IMR-90 (cell line): ENCODE measurements at regions not wholly inside any gene's neighbourhood (a gene's known extent, or its start where the extent isn't known, plus 50 kb on each side); places are given as distances from the start of the nearest gene placed in this dataset.
A peak's percentile ranks its signal among the peaks of the same experiment; 100 is the strongest.

Source experiments
- ATAC-seq: fragments of 200-7000 bp; cut with Tn5 transposase; 2 replicates; pipeline ENCODE4 v1.9.1; 2020; ENCODE audit warnings: low read depth, mild to moderate bottlenecking, moderate library complexity
- BruUV-seq: library from RNA; stranded (reverse); fragments of 400-500 nt; replicated peaks from 2 replicates; lab custom pipeline; 2021; lab: Mats Ljungman, UMichigan
- CTCF ChIA-PET: fragments of 300-600 bp; formaldehyde crosslinking; extraction: SDS; loops from one replicate; lab custom pipeline; 2021; ENCODE audit warnings: antibody characterized with exemption; lab: Yijun Ruan, JAX
- POLR2A ChIA-PET: fragments of 300-600 bp; sonication (Branson Sonifier 250); formaldehyde crosslinking; loops from one replicate; lab custom pipeline; 2022; ENCODE audit warnings: antibody characterized with exemption; ENCODE audit not compliant: unreplicated experiment; lab: Charles Lee
- DNase-seq: peaks from one replicate; pipeline ENCODE4 v3.0.0; 2013
- H2AFZ ChIP-seq: replicated peaks from 2 replicates; pipeline ENCODE3; 2013; ENCODE audit warnings: low read length, mild to moderate bottlenecking; ENCODE audit not compliant: poor library complexity
- H2AK5ac ChIP-seq: 2 replicates; pipeline ENCODE4 v1.6.1; 2013; ENCODE audit warnings: low read depth, low read length, inconsistent platforms
- H2AK9ac ChIP-seq: replicated peaks from 2 replicates; pipeline ENCODE3; 2013; ENCODE audit warnings: mild to moderate bottlenecking, low read depth, low read length, moderate library complexity; ENCODE audit not compliant: poor library complexity
- H2BK120ac ChIP-seq: 2 replicates; pipeline ENCODE4 v1.6.1; 2013; ENCODE audit warnings: low read depth, low read length, inconsistent platforms
- H2BK15ac ChIP-seq: 3 replicates; pipeline ENCODE4 v1.6.1; 2013; ENCODE audit warnings: low read depth, low read length, inconsistent platforms
- H2BK20ac ChIP-seq: 2 replicates; pipeline ENCODE4 v1.6.1; 2013; ENCODE audit warnings: low read depth, mild to moderate bottlenecking, inconsistent platforms, low read length, moderate library complexity
- H2BK5ac ChIP-seq: 2 replicates; pipeline ENCODE4 v1.6.1; 2013; ENCODE audit warnings: mild to moderate bottlenecking, low read depth, low read length, inconsistent platforms; ENCODE audit not compliant: poor library complexity, severe bottlenecking
- H3K14ac ChIP-seq: replicated peaks from 2 replicates; pipeline ENCODE4 v1.6.1; 2013; ENCODE audit warnings: low read depth, low read length, inconsistent platforms
- H3K18ac ChIP-seq: 2 replicates; pipeline ENCODE4 v1.6.1; 2013; ENCODE audit warnings: low read depth, low read length, control low read depth
- H3K23ac ChIP-seq: 2 replicates; pipeline ENCODE4 v1.6.1; 2013; ENCODE audit warnings: low read depth, low read length, inconsistent platforms
- H3K27ac ChIP-seq: 2 replicates; pipeline ENCODE4 v1.5.1; 2013; ENCODE audit warnings: mild to moderate bottlenecking, control low read depth, low read length; ENCODE audit not compliant: insufficient read depth
- H3K27me3 ChIP-seq: 2 replicates; pipeline ENCODE4 v1.6.1; 2013; ENCODE audit warnings: low read length; ENCODE audit not compliant: control insufficient read depth, insufficient read depth
- H3K36me3 ChIP-seq: 2 replicates; pipeline ENCODE4 v1.6.1; 2013; ENCODE audit warnings: low read length, mixed read lengths; ENCODE audit not compliant: control insufficient read depth, insufficient read depth
- H3K4ac ChIP-seq: 2 replicates; pipeline ENCODE4 v1.6.1; 2013; ENCODE audit warnings: low read depth, low read length, inconsistent platforms
- H3K4me1 ChIP-seq: 2 replicates; pipeline ENCODE4 v1.6.1; 2013; ENCODE audit warnings: low read length, mixed read lengths; ENCODE audit not compliant: control insufficient read depth, insufficient read depth
- H3K4me2 ChIP-seq: 2 replicates; pipeline ENCODE4 v1.6.1; 2013; ENCODE audit warnings: low read depth, mild to moderate bottlenecking, control low read depth, low read length, moderate library complexity
- H3K4me3 ChIP-seq: 2 replicates; pipeline ENCODE4 v1.5.1; 2013; ENCODE audit warnings: low read depth, mild to moderate bottlenecking, control low read depth, low read length, moderate library complexity; ENCODE audit not compliant: insufficient read depth
- H3K56ac ChIP-seq: 2 replicates; pipeline ENCODE4 v1.6.1; 2013; ENCODE audit warnings: low read length, inconsistent platforms; ENCODE audit not compliant: insufficient read depth; ENCODE audit errors: extremely low read depth
- H3K79me1 ChIP-seq, 2 experiments: 2 replicates each; pipeline ENCODE4 v1.6.1; 2013; ENCODE audit warnings: low read length in 2 of 2, inconsistent platforms in 1 of 2, low read depth in 1 of 2
- H3K9ac ChIP-seq: 2 replicates; pipeline ENCODE4 v1.6.1; 2013; ENCODE audit warnings: low read depth, low read length, control low read depth
- H3K9me1 ChIP-seq: 2 replicates; pipeline ENCODE4 v1.6.1; 2013; ENCODE audit warnings: low read length, inconsistent platforms; ENCODE audit not compliant: insufficient read depth
- H3K9me3 ChIP-seq: 2 replicates; pipeline ENCODE4 v1.6.1; 2013; ENCODE audit warnings: low read length; ENCODE audit not compliant: control insufficient read depth, insufficient read depth
- H4K20me1 ChIP-seq: 2 replicates; pipeline ENCODE4 v1.6.1; 2013; ENCODE audit warnings: low read length, inconsistent platforms; ENCODE audit not compliant: insufficient read depth
- H4K5ac ChIP-seq: 2 replicates; pipeline ENCODE4 v1.6.1; 2013; ENCODE audit warnings: mild to moderate bottlenecking, low read depth, low read length, control low read depth
- H4K8ac ChIP-seq, 2 experiments: 2 replicates each; pipeline ENCODE4 v1.6.1; 2013; ENCODE audit warnings: low read depth in 2 of 2, low read length in 2 of 2, control low read depth in 1 of 2, inconsistent platforms in 1 of 2
- H4K91ac ChIP-seq: 2 replicates; pipeline ENCODE4 v1.6.1; 2013; ENCODE audit warnings: low read depth, low read length, inconsistent platforms; ENCODE audit not compliant: insufficient read depth
- CEBPB ChIP-seq: IDR thresholded peaks from 2 replicates; pipeline ENCODE4 v1.6.1; 2012; ENCODE audit warnings: low read depth, low read length, improper control_type of control experiment
- CHD1 ChIP-seq: IDR thresholded peaks from 2 replicates; pipeline ENCODE4 v1.6.1; 2012; ENCODE audit warnings: low read depth, low read length, improper control_type of control experiment
- CTCF ChIP-seq: conservative IDR thresholded peaks from 2 replicates; pipeline ENCODE4 v1.5.1; 2012; ENCODE audit warnings: mild to moderate bottlenecking, low read depth, low read length, improper control_type of control experiment
- MAFK ChIP-seq: IDR thresholded peaks from 2 replicates; pipeline ENCODE4 v1.6.1; 2012; ENCODE audit warnings: low read depth, low read length, improper control_type of control experiment
- MXI1 ChIP-seq: IDR thresholded peaks from 2 replicates; pipeline ENCODE4 v1.6.1; 2012; ENCODE audit warnings: low read depth, mild to moderate bottlenecking, low read length, moderate library complexity, borderline replicate concordance
- NFE2L2 ChIP-seq: fragments of 150-350 bp; IDR thresholded peaks from 2 replicates; pipeline ENCODE4 v1.6.1; 2016; ENCODE audit warnings: low read depth, mild to moderate bottlenecking, low read length
- POLR2A ChIP-seq: IDR thresholded peaks from 2 replicates; pipeline ENCODE4 v1.6.1; 2012; ENCODE audit warnings: mild to moderate bottlenecking, low read depth, low read length
- RAD21 ChIP-seq: IDR thresholded peaks from 2 replicates; pipeline ENCODE4 v1.6.1; 2012; ENCODE audit warnings: low read length, improper control_type of control experiment
- RCOR1 ChIP-seq: IDR thresholded peaks from 2 replicates; pipeline ENCODE4 v1.6.1; 2012; ENCODE audit warnings: mild to moderate bottlenecking, low read length, improper control_type of control experiment; ENCODE audit not compliant: insufficient replicate concordance
- RFX5 ChIP-seq: IDR thresholded peaks from 2 replicates; pipeline ENCODE4 v1.8.0; 2012; ENCODE audit warnings: low read depth, mild to moderate bottlenecking, low read length, moderate library complexity
- SMC3 ChIP-seq: fragments of 150-350 bp; IDR thresholded peaks from 2 replicates; pipeline ENCODE4 v1.6.1; 2016; ENCODE audit warnings: low read depth, mild to moderate bottlenecking, antibody characterized with exemption, low read length, moderate library complexity
- WGBS, 2 experiments: methylation state at CpG; one replicate each; pipeline versions ENCODE4 v1.1.5 to v1.1.7; 2013; ENCODE audit warnings: missing lambda C conversion rate in 2 of 2; ENCODE audit not compliant: insufficient read length in 1 of 2; ENCODE audit errors: extremely low coverage in 2 of 2; 5-methylcytosine and 5-hydroxymethylcytosine counted together
- dilution Hi-C: fragments of 300-500 bp; cut with HindIII; formaldehyde crosslinking; loops from one replicate; pipeline ENCODE4 v1.14.3; 2018; ENCODE audit warnings: low sequenced_read_pairs; ENCODE audit not compliant: unreplicated experiment
- in situ Hi-C: fragments of 300-500 bp; cut with MboI; formaldehyde crosslinking; loops from 3 replicates; pipeline ENCODE4 v1.14.3; 2019; ENCODE audit warnings: low sequenced_read_pairs, inconsistent platforms, mixed read lengths
- intact Hi-C: fragments of 100-400 bp; cut with micrococcal nuclease; formaldehyde crosslinking; loops from 2 replicates; pipeline ENCODE4 v1.10.0; 2022
- TF ChIP-seq, protein P1 (sequence below): fragments of 150-350 bp; IDR thresholded peaks from 2 replicates; pipeline ENCODE4 v1.6.1; 2017; ENCODE audit warnings: mild to moderate bottlenecking, antibody characterized with exemption, low read length, low read depth

DNA sequence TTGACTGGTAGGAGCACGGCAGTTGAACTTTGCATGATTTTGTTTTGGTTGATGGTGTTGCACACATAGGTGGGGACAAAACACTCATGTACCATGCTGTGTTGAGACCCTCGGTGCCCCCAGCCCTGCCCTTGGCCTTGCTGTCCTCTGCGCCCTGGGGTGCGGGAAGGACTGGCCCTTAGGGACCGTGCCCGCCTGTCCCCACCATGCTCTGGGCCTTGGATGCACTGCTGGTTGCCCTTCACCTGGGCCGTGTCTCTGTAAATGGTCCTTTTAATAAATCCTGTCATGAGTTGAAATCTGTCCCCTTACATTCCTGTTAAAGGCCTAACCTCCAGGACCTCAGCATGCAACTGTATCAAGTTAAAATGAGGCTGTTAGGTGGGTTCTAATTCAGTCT is 102.3 kb upstream of the ANO1 start:
- Histone ChIP-seq H2AK9ac (no peak overlapping the region), H4K91ac (no peak overlapping the region), H3K79me1 (no peaks in the 10 kb centered on the region), H3K56ac (no peak overlapping the region), H3K18ac (no peak overlapping the region), H2BK120ac (no peak overlapping the region), H3K4me3 (no peak overlapping the region), H3K4ac (no peak overlapping the region), H4K8ac (no peak overlapping the region), H2BK20ac (no peak overlapping the region), H2AK5ac (no peak overlapping the region), H2BK5ac (no peak overlapping the region), H4K20me1 (no peaks in the 10 kb centered on the region), H3K27me3 (no peaks in the 10 kb centered on the region), H3K9me1 (peaks cover 3% of the 10 kb centered on the region; the same call in 1 of the 2 replicates), H3K14ac (no peak overlapping the region), H2AFZ (peak overlapping the region; percentile 5), H3K27ac (no peak overlapping the region), H3K23ac (no peak overlapping the region), H3K4me1 (no peaks in the 10 kb centered on the region), H3K4me2 (no peak overlapping the region), H4K5ac (no peak overlapping the region), H3K9ac (no peak overlapping the region), H2BK15ac (no peak overlapping the region), H3K36me3 (no peaks in the 10 kb centered on the region), H3K9me3 (no peaks in the 10 kb centered on the region)
- ChIA-PET POLR2A (interaction anchor here (0.6 kb wide), 1 partner anchor 13 kb away, joined by 5 read pairs; no protein-coding TSS in a partner anchor), CTCF (no interaction called here)
- no peak for DNase-seq
- no peak for ATAC-seq
- intact Hi-C loops (no loop called here), in situ Hi-C loops (no loop called here), dilution Hi-C loops (no loop called here)
- no peak for TF ChIP-seq RCOR1
- no peak for TF ChIP-seq SMC3
- no peak for TF ChIP-seq MXI1
- no peak for TF ChIP-seq RAD21
- no peak for TF ChIP-seq CHD1
- TF ChIP-seq CEBPB, result no peak
- TF ChIP-seq CTCF, result no peak
- TF ChIP-seq, protein P1, sequence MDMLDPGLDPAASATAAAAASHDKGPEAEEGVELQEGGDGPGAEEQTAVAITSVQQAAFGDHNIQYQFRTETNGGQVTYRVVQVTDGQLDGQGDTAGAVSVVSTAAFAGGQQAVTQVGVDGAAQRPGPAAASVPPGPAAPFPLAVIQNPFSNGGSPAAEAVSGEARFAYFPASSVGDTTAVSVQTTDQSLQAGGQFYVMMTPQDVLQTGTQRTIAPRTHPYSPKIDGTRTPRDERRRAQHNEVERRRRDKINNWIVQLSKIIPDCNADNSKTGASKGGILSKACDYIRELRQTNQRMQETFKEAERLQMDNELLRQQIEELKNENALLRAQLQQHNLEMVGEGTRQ, result no peak
- TF ChIP-seq MAFK, result no peak
- no peak for TF ChIP-seq POLR2A
- no peak for TF ChIP-seq NFE2L2
- no peak for TF ChIP-seq RFX5
- no TSS peak for BruUV-seq
- WGBS, 2 experiments, result 91% methylated on average over 6 of the region's 7 CpGs; no CpG with 5 or more reads in 1 of the 2 experiments
